K562 (cell line): ENCODE measurements at regions not wholly inside any gene's neighbourhood (a gene's known extent, or its start where the extent isn't known, plus 50 kb on each side); places are given as distances from the start of the nearest gene placed in this dataset.

ENCODE experiments used
- ATAC-seq: fragments of 200-7000 bp; cut with Tn5 transposase; 3 replicates; pipeline ENCODE4 v1.9.1; 2020; ENCODE audit warnings: moderate library complexity
- BruUV-seq: library from RNA; stranded (reverse); fragments of 400-500 nt; replicated peaks from 2 replicates; lab custom pipeline; 2021; lab: Mats Ljungman, UMichigan
- CTCF ChIA-PET: fragments of 300-600 bp; formaldehyde crosslinking; extraction: SDS; loops from one replicate; lab custom pipeline; 2021; ENCODE audit warnings: low intra/inter-chr PET ratio; lab: Yijun Ruan, JAX
- POLR2A ChIA-PET: fragments of 300-600, 350-650 bp; sonication (Branson Sonifier 250); formaldehyde crosslinking; extraction: SDS; loops from one replicate; lab custom pipeline; 2021; ENCODE audit warnings: antibody characterized with exemption, inconsistent platforms; lab: Yijun Ruan, JAX
- DNase-seq, 4 experiments: peaks; one replicate each; pipeline versions ENCODE4 v3.0.0 to v3.0.0-alpha.2; 2011 to 2018; ENCODE audit warnings: low spot score in 3 of 4, mixed read lengths in 3 of 4; ENCODE audit errors: extremely low read depth in 1 of 4
- FAIRE-seq: peaks from 2 replicates; lab custom pipeline; 2011; peaks lifted over from hg19 to GRCh38; lab: Jason Lieb, UNC
- H2AFZ ChIP-seq: 2 replicates; pipeline ENCODE4 v1.6.0; 2011; ENCODE audit warnings: low read depth, low read length, control low read depth, inconsistent platforms
- H3K27ac ChIP-seq: fragments of 200-600 bp; 3 replicates; pipeline ENCODE4 v1.8.0; 2011; ENCODE audit warnings: low read depth, mild to moderate bottlenecking, control low read depth, inconsistent platforms, low read length, moderate library complexity, mixed read lengths; ENCODE audit errors: extremely low read depth
- H3K27me3 ChIP-seq, 2 experiments: fragments of 300-600 bp in 1 of 2; 2 replicates in 1 of 2; 3 replicates in 1 of 2; pipeline versions ENCODE4 v1.6.0 to v1.8.0; 2011; ENCODE audit warnings: inconsistent platforms in 2 of 2, low read length in 2 of 2, mild to moderate bottlenecking in 1 of 2, mixed read lengths in 1 of 2, moderate library complexity in 1 of 2; ENCODE audit not compliant: control insufficient read depth in 2 of 2, insufficient read depth in 2 of 2
- H3K36me3 ChIP-seq: fragments of 300-600 bp; 3 replicates; pipeline ENCODE4 v1.8.0; 2011; ENCODE audit warnings: mild to moderate bottlenecking, low read length, inconsistent platforms; ENCODE audit not compliant: control insufficient read depth, insufficient read depth
- H3K4me1 ChIP-seq, 2 experiments: fragments of 200-600 bp in 1 of 2; replicated peaks in 1 of 2; 2 replicates in 1 of 2; 3 replicates in 1 of 2; pipeline versions ENCODE4 v1.5.1 to v1.8.0; 2011; ENCODE audit warnings: inconsistent platforms in 2 of 2, low read length in 2 of 2, mild to moderate bottlenecking in 1 of 2, mixed read lengths in 1 of 2, moderate library complexity in 1 of 2; ENCODE audit not compliant: control insufficient read depth in 2 of 2, insufficient read depth in 2 of 2
- H3K4me2 ChIP-seq: 2 replicates; pipeline ENCODE4 v1.6.1; 2011; ENCODE audit warnings: low read length, control low read depth, inconsistent platforms, mixed read lengths; ENCODE audit not compliant: insufficient read depth
- H3K4me3 ChIP-seq: fragments of 200-600 bp; sonication (generic), shearing (Covaris generic); 2 replicates; pipeline ENCODE4 v1.5.1; 2016; ENCODE audit warnings: control low read depth, inconsistent platforms
- H3K79me2 ChIP-seq: fragments of 200-600 bp; 3 replicates; pipeline ENCODE4 v1.8.0; 2011; ENCODE audit warnings: low read length, inconsistent platforms; ENCODE audit not compliant: control insufficient read depth, insufficient read depth
- H3K9ac ChIP-seq, 2 experiments: 2 replicates each; pipeline versions ENCODE4 v1.6.0 to v1.6.1; 2011; ENCODE audit warnings: low read depth in 2 of 2, low read length in 2 of 2, control low read depth in 1 of 2, inconsistent platforms in 1 of 2, mild to moderate bottlenecking in 1 of 2, mixed read lengths in 1 of 2; ENCODE audit not compliant: insufficient read depth in 1 of 2
- H3K9me1 ChIP-seq: one replicate; pipeline ENCODE4 v1.6.0; 2011; ENCODE audit warnings: inconsistent platforms, mild to moderate bottlenecking, low read length, moderate library complexity; ENCODE audit not compliant: control insufficient read depth, insufficient read depth
- H3K9me3 ChIP-seq: replicated peaks from 2 replicates; pipeline ENCODE4 v1.5.1; 2011; ENCODE audit warnings: low read depth, low read length, inconsistent platforms; ENCODE audit not compliant: control insufficient read depth, insufficient read depth
- H4K20me1 ChIP-seq: replicated peaks from 2 replicates; pipeline ENCODE4 v1.6.1; 2011; ENCODE audit warnings: low read length, inconsistent platforms, mixed read lengths; ENCODE audit not compliant: control insufficient read depth, insufficient read depth
- FOSL1 ChIP-seq: fragments of 200-800 bp; sonication (Bioruptor generic); conservative IDR thresholded peaks from 2 replicates; pipeline ENCODE4 v1.6.1; 2016; ENCODE audit warnings: missing genetic modification characterization, missing compliant biosample characterization
- PHB ChIP-seq: fragments of 250-450 bp; sonication (Bioruptor Pico); IDR thresholded peaks from 2 replicates; pipeline ENCODE4 v1.5.0; 2021
- RAD21 ChIP-seq, 2 experiments: fragments of 250-450 bp in 1 of 2; fragments of 450-650 bp in 1 of 2; sonication (Bioruptor Pico) in 1 of 2; formaldehyde crosslinking in 1 of 2; IDR thresholded peaks in 1 of 2; conservative IDR thresholded peaks in 1 of 2; 2 replicates each; pipeline versions ENCODE4 v1.4.0 to v1.8.0; 2020 to 2022; ENCODE audit warnings: mild to moderate bottlenecking in 2 of 2, moderate library complexity in 1 of 2
- XRCC5 ChIP-seq: fragments of 200-400 bp; formaldehyde crosslinking; IDR thresholded peaks from 2 replicates; pipeline ENCODE4 v1.6.1; 2017; ENCODE audit warnings: low read depth, mild to moderate bottlenecking, low read length
- ZBTB11 ChIP-seq, 3 experiments: fragments of 200-800 bp in 1 of 3; fragments of 250-450 bp in 1 of 3; fragments of 450-650 bp in 1 of 3; sonication (Bioruptor Pico) in 1 of 3; sonication (Bioruptor generic) in 1 of 3; formaldehyde crosslinking in 1 of 3; IDR thresholded peaks; 2 replicates each; pipeline versions ENCODE4 v1.6.1 to v1.8.0; 2016 to 2022; ENCODE audit warnings: mild to moderate bottlenecking in 2 of 3, missing genetic modification characterization in 2 of 3, missing compliant biosample characterization in 1 of 3, moderate library complexity in 1 of 3
- WGBS: fragments of 100-300 bp; shearing (Covaris generic); methylation state at CpG from one replicate; pipeline ENCODE4 v1.1.6; 2016; ENCODE audit warnings: low coverage, mixed read lengths; ENCODE audit not compliant: insufficient coverage; ENCODE audit errors: missing lambda C conversion rate; 5-methylcytosine and 5-hydroxymethylcytosine counted together
- in situ Hi-C: fragments of 300-500 bp; cut with MboI; formaldehyde crosslinking; loops from 4 replicates; pipeline ENCODE4 v1.15.0; 2018; ENCODE audit warnings: inconsistent platforms, mixed read lengths
- intact Hi-C: fragments of 100-400 bp; cut with micrococcal nuclease; formaldehyde crosslinking; loops from 2 replicates; pipeline ENCODE4 v1.14.2; 2022

GRCh38 chr1:222234351-222234750 is 313.6 kb downstream of the HHIPL2 start:
- intact Hi-C loops: loop anchor here (5.0 kb wide), 1 partner anchor 153 kb away; no protein-coding TSS in a partner anchor
- BruUV-seq: no TSS peak
- Histone ChIP-seq H3K27ac (no peak overlapping the region), H3K9ac (no peak overlapping the region), H4K20me1 (no peaks in the 10 kb centered on the region), H2AFZ (no peak overlapping the region), H3K9me1 (no peaks in the 10 kb centered on the region), H3K27me3 (no peaks in the 10 kb centered on the region), H3K4me3 (no peak overlapping the region), H3K79me2 (no peaks in the 10 kb centered on the region), H3K4me2 (no peak overlapping the region), H3K4me1 (no peaks in the 10 kb centered on the region), H3K9me3 (no peaks in the 10 kb centered on the region), H3K36me3 (no peaks in the 10 kb centered on the region)
- ChIA-PET CTCF (no interaction called here), POLR2A (no interaction called here)
- FAIRE-seq (no peak), DNase-seq (no peak), ATAC-seq (no peak; the same call in 2 of the 3 replicates)
- TF ChIP-seq FOSL1 (tag): no peak
- TF ChIP-seq XRCC5: no peak
- TF ChIP-seq ZBTB11 (CRISPR knock-in tag; IDR thresholded peaks at IDR 0.05): 0 out of 6 replicates have a peak, but pooled peaks of 1 of the 3 experiments have one; percentile 17
- TF ChIP-seq RAD21 (CRISPR knock-in tag; conservative IDR thresholded peaks at IDR 0.05 in 1 of 2, IDR thresholded peaks at IDR 0.05 in 1 of 2): 0 out of 4 replicates have a peak, but pooled peaks of 1 of the 2 experiments have one; percentile 7
- TF ChIP-seq PHB: no peak
- 13% methylated on average over 2 of the region's 2 CpGs for WGBS
- in situ Hi-C loops: no loop called here
